NCI-H2171 treated with DMSO at 0.1 percent for 48 hours (cell line): ENCODE measurements at regions not wholly inside any gene's neighbourhood (a gene's known extent, or its start where the extent isn't known, plus 50 kb on each side); places are given as distances from the start of the nearest gene placed in this dataset.

ENCODE experiments used
- DNase-seq: peaks from one replicate; lab custom pipeline; 2025; lab: John Stamatoyannopoulos, UW

GRCh38 chr4:156710365-156711192, 261.0 kb downstream of the PDGFC start:
- no peak for DNase-seq

- no peak for DNase-seq
Measured at GRCh38 chr4:156705311-156705710, 266.3 kb downstream of the PDGFC start.

- no peak for DNase-seq
Measured at GRCh38 chr4:156695163-156695562, 276.4 kb downstream of the PDGFC start.

- no peak for DNase-seq
Measured at GRCh38 chr4:156694413-156694812, 277.2 kb downstream of the PDGFC start.

GRCh38 chr4:156693557-156693956, 278.0 kb downstream of the PDGFC start:
- no peak for DNase-seq

- no peak for DNase-seq
Measured at GRCh38 chr4:156692016-156692415, 279.6 kb downstream of the PDGFC start.

- no peak for DNase-seq
Measured at GRCh38 chr4:156690572-156690971, 281.0 kb downstream of the PDGFC start.

GRCh38 chr4:156686120-156686519, 285.5 kb downstream of the PDGFC start:
- peak; percentile 92 for DNase-seq

GRCh38 chr4:156685308-156685707, 286.3 kb downstream of the PDGFC start:
- DNase-seq: no peak

- peak; percentile 28 for DNase-seq
Measured at GRCh38 chr4:156677656-156678055, 293.9 kb downstream of the PDGFC start.

- DNase-seq: no peak
Measured at GRCh38 chr4:156677131-156677531, 294.5 kb downstream of the PDGFC start.

- no peak for DNase-seq
Measured at GRCh38 chr4:156676116-156676851, 295.3 kb downstream of the PDGFC start.

GRCh38 chr4:156673483-156673882, 298.1 kb downstream of the PDGFC start:
- DNase-seq: no peak

- peak; percentile 64 for DNase-seq
Measured at GRCh38 chr4:156672492-156673305, 298.9 kb downstream of the PDGFC start.

- DNase-seq: no peak
Measured at GRCh38 chr4:156665780-156666366, 305.7 kb downstream of the PDGFC start.

GRCh38 chr4:156663663-156664062, 307.9 kb downstream of the PDGFC start:
- no peak for DNase-seq

GRCh38 chr4:156662921-156663320, 308.7 kb downstream of the PDGFC start:
- DNase-seq: no peak

GRCh38 chr4:156661555-156661954, 310.0 kb downstream of the PDGFC start:
- no peak for DNase-seq

- DNase-seq: no peak
Measured at GRCh38 chr4:156660465-156660864, 311.1 kb downstream of the PDGFC start.

GRCh38 chr4:156659983-156660382, 311.6 kb downstream of the PDGFC start:
- DNase-seq: no peak

- no peak for DNase-seq
Measured at GRCh38 chr4:156659570-156659969, 312.0 kb downstream of the PDGFC start.

- DNase-seq: no peak
Measured at GRCh38 chr4:156656896-156657295, 314.7 kb downstream of the PDGFC start.
